HEK293 (cell line): ENCODE measurements at regions not wholly inside any gene's neighbourhood (a gene's known extent, or its start where the extent isn't known, plus 50 kb on each side); places are given as distances from the start of the nearest gene placed in this dataset.

ENCODE experiments used
- KLF9 ChIP-seq: fragments of 450-650 bp; formaldehyde crosslinking; IDR thresholded peaks from 2 replicates; pipeline ENCODE4 v1.5.1; 2016; ENCODE audit warnings: missing biosample characterization, missing genetic modification characterization, low read depth
- MYNN ChIP-seq: fragments of 450-650 bp; formaldehyde crosslinking; IDR thresholded peaks from 2 replicates; pipeline ENCODE4 v1.5.1; 2016; ENCODE audit warnings: missing biosample characterization, missing genetic modification characterization, borderline replicate concordance
- PRDM1 ChIP-seq: fragments of 450-650 bp; formaldehyde crosslinking; IDR thresholded peaks from 2 replicates; pipeline ENCODE4; 2016; ENCODE audit warnings: missing biosample characterization, missing genetic modification characterization
- ZBTB8A ChIP-seq: fragments of 450-650 bp; formaldehyde crosslinking; IDR thresholded peaks from 2 replicates; pipeline ENCODE4 v1.5.1; 2016; ENCODE audit warnings: missing biosample characterization, missing genetic modification characterization
- ZIC2 ChIP-seq: fragments of 450-650 bp; formaldehyde crosslinking; IDR thresholded peaks from 2 replicates; pipeline ENCODE4 v1.5.1; 2016; ENCODE audit warnings: missing biosample characterization, missing genetic modification characterization
- ZNF10 ChIP-seq: fragments of 450-650 bp; formaldehyde crosslinking; IDR thresholded peaks from 2 replicates; pipeline ENCODE4 v1.5.1; 2017; ENCODE audit warnings: missing biosample characterization, missing genetic modification characterization
- ZNF133 ChIP-seq: fragments of 450-650 bp; formaldehyde crosslinking; IDR thresholded peaks from 2 replicates; pipeline ENCODE4 v1.5.1; 2016; ENCODE audit warnings: missing biosample characterization, missing genetic modification characterization
- ZNF140 ChIP-seq: fragments of 450-650 bp; formaldehyde crosslinking; IDR thresholded peaks from 2 replicates; pipeline ENCODE4 v1.5.1; 2016; ENCODE audit warnings: missing biosample characterization, missing genetic modification characterization
- ZNF2 ChIP-seq: fragments of 450-650 bp; formaldehyde crosslinking; IDR thresholded peaks from 2 replicates; pipeline ENCODE4 v1.5.1; 2016; ENCODE audit warnings: missing biosample characterization, missing genetic modification characterization
- ZNF248 ChIP-seq: fragments of 450-650 bp; formaldehyde crosslinking; IDR thresholded peaks from 2 replicates; pipeline ENCODE4 v1.5.1; 2017; ENCODE audit warnings: missing biosample characterization, missing genetic modification characterization
- ZNF350 ChIP-seq: fragments of 450-650 bp; formaldehyde crosslinking; IDR thresholded peaks from 2 replicates; pipeline ENCODE4 v1.5.0; 2017; ENCODE audit warnings: missing biosample characterization, mild to moderate bottlenecking, missing genetic modification characterization
- ZNF560 ChIP-seq: fragments of 450-650 bp; formaldehyde crosslinking; IDR thresholded peaks from 2 replicates; pipeline ENCODE4 v1.5.1; 2017; ENCODE audit warnings: missing biosample characterization, missing genetic modification characterization, borderline replicate concordance
- ZNF654 ChIP-seq: fragments of 450-650 bp; formaldehyde crosslinking; IDR thresholded peaks from 2 replicates; pipeline ENCODE4 v1.5.1; 2016; ENCODE audit warnings: low read depth, missing biosample characterization, missing genetic modification characterization
- ZNF707 ChIP-seq: fragments of 450-650 bp; formaldehyde crosslinking; IDR thresholded peaks from 2 replicates; pipeline ENCODE4 v1.5.1; 2016; ENCODE audit warnings: missing biosample characterization, missing genetic modification characterization
- TF ChIP-seq, protein P1 (sequence below): fragments of 450-650 bp; formaldehyde crosslinking; IDR thresholded peaks from 2 replicates; pipeline ENCODE4 v1.5.1; 2016; ENCODE audit warnings: missing biosample characterization, missing genetic modification characterization, low read depth
- TF ChIP-seq, protein P2 (sequence below): fragments of 450-650 bp; formaldehyde crosslinking; IDR thresholded peaks from 2 replicates; pipeline ENCODE4 v1.5.1; 2017; ENCODE audit warnings: missing biosample characterization, mild to moderate bottlenecking, missing genetic modification characterization, moderate library complexity
- TF ChIP-seq, protein P3 (sequence below): fragments of 450-650 bp; formaldehyde crosslinking; IDR thresholded peaks from 2 replicates; pipeline ENCODE4 v1.5.0; 2017; ENCODE audit warnings: missing biosample characterization, missing genetic modification characterization, borderline replicate concordance
- TF ChIP-seq, protein P4 (sequence below): fragments of 450-650 bp; formaldehyde crosslinking; IDR thresholded peaks from 2 replicates; pipeline ENCODE4 v1.5.1; 2016; ENCODE audit warnings: missing biosample characterization, missing genetic modification characterization, borderline replicate concordance
- TF ChIP-seq, protein P5 (sequence below): fragments of 450-650 bp; formaldehyde crosslinking; conservative IDR thresholded peaks from 2 replicates; pipeline ENCODE4 v1.5.1; 2016; ENCODE audit warnings: low read depth, missing biosample characterization, missing genetic modification characterization
- TF ChIP-seq, protein P6 (sequence below): fragments of 450-650 bp; IDR thresholded peaks from 2 replicates; pipeline ENCODE4 v1.5.1; 2018; ENCODE audit warnings: missing biosample characterization, mild to moderate bottlenecking, missing genetic modification characterization
- TF ChIP-seq, protein P7 (sequence below): fragments of 450-650 bp; formaldehyde crosslinking; IDR thresholded peaks from 2 replicates; pipeline ENCODE4 v1.5.1; 2017; ENCODE audit warnings: missing biosample characterization, missing genetic modification characterization

DNA sequence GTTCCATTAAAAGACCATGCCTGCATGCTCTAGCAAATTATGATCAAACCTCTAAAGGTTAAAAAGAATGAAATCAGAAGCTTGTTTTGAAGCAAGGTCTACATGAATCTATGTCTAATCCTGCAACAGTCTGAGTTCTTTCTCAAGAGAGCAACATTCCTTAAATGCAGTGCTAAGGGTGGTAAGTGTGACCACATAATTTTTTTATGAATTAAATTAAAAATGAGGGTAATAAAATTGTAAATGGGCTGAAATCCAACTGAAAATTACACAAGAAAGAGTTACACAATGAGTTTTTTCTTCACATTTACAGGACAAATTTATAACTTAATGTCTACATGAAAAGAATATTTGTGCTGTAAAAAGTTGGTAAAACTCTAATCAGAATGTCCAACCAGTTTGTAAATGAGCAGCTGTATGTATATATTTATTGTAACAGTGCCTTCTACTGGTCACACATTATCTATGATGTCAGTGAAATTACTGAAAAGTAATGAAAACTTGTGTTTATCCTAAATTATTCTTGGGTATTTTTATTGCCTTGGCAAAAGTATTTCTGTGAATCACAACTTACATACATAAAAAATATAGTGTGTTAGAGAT, 336.3 kb upstream of the PITX2 start (continued):
- TF ChIP-seq, protein P1, sequence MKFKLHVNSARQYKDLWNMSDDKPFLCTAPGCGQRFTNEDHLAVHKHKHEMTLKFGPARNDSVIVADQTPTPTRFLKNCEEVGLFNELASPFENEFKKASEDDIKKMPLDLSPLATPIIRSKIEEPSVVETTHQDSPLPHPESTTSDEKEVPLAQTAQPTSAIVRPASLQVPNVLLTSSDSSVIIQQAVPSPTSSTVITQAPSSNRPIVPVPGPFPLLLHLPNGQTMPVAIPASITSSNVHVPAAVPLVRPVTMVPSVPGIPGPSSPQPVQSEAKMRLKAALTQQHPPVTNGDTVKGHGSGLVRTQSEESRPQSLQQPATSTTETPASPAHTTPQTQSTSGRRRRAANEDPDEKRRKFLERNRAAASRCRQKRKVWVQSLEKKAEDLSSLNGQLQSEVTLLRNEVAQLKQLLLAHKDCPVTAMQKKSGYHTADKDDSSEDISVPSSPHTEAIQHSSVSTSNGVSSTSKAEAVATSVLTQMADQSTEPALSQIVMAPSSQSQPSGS (tag by site-specific recombination), result peak; percentile 78
- 0 out of 2 replicates have a peak, but pooled peaks have one; percentile 19 for TF ChIP-seq ZNF10 (tag by site-specific recombination)
- TF ChIP-seq, protein P2, sequence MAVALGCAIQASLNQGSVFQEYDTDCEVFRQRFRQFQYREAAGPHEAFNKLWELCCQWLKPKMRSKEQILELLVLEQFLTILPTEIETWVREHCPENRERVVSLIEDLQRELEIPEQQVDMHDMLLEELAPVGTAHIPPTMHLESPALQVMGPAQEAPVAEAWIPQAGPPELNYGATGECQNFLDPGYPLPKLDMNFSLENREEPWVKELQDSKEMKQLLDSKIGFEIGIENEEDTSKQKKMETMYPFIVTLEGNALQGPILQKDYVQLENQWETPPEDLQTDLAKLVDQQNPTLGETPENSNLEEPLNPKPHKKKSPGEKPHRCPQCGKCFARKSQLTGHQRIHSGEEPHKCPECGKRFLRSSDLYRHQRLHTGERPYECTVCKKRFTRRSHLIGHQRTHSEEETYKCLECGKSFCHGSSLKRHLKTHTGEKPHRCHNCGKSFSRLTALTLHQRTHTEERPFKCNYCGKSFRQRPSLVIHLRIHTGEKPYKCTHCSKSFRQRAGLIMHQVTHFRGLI, result no peak
- no peak for TF ChIP-seq ZIC2 (tag by site-specific recombination)
- TF ChIP-seq ZNF350 (tag by site-specific recombination), result no peak
- no peak for TF ChIP-seq ZNF133 (tag by site-specific recombination)
- no peak for TF ChIP-seq ZBTB8A
- no peak for TF ChIP-seq ZNF248
- TF ChIP-seq ZNF707, result no peak
- TF ChIP-seq ZNF140, result no peak
- TF ChIP-seq, protein P3, sequence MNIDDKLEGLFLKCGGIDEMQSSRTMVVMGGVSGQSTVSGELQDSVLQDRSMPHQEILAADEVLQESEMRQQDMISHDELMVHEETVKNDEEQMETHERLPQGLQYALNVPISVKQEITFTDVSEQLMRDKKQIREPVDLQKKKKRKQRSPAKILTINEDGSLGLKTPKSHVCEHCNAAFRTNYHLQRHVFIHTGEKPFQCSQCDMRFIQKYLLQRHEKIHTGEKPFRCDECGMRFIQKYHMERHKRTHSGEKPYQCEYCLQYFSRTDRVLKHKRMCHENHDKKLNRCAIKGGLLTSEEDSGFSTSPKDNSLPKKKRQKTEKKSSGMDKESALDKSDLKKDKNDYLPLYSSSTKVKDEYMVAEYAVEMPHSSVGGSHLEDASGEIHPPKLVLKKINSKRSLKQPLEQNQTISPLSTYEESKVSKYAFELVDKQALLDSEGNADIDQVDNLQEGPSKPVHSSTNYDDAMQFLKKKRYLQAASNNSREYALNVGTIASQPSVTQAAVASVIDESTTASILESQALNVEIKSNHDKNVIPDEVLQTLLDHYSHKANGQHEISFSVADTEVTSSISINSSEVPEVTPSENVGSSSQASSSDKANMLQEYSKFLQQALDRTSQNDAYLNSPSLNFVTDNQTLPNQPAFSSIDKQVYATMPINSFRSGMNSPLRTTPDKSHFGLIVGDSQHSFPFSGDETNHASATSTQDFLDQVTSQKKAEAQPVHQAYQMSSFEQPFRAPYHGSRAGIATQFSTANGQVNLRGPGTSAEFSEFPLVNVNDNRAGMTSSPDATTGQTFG (tag by site-specific recombination), result no peak
- TF ChIP-seq, protein P4, sequence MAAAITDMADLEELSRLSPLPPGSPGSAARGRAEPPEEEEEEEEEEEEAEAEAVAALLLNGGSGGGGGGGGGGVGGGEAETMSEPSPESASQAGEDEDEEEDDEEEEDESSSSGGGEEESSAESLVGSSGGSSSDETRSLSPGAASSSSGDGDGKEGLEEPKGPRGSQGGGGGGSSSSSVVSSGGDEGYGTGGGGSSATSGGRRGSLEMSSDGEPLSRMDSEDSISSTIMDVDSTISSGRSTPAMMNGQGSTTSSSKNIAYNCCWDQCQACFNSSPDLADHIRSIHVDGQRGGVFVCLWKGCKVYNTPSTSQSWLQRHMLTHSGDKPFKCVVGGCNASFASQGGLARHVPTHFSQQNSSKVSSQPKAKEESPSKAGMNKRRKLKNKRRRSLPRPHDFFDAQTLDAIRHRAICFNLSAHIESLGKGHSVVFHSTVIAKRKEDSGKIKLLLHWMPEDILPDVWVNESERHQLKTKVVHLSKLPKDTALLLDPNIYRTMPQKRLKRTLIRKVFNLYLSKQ (tag by site-specific recombination), result no peak
- TF ChIP-seq, protein P5, sequence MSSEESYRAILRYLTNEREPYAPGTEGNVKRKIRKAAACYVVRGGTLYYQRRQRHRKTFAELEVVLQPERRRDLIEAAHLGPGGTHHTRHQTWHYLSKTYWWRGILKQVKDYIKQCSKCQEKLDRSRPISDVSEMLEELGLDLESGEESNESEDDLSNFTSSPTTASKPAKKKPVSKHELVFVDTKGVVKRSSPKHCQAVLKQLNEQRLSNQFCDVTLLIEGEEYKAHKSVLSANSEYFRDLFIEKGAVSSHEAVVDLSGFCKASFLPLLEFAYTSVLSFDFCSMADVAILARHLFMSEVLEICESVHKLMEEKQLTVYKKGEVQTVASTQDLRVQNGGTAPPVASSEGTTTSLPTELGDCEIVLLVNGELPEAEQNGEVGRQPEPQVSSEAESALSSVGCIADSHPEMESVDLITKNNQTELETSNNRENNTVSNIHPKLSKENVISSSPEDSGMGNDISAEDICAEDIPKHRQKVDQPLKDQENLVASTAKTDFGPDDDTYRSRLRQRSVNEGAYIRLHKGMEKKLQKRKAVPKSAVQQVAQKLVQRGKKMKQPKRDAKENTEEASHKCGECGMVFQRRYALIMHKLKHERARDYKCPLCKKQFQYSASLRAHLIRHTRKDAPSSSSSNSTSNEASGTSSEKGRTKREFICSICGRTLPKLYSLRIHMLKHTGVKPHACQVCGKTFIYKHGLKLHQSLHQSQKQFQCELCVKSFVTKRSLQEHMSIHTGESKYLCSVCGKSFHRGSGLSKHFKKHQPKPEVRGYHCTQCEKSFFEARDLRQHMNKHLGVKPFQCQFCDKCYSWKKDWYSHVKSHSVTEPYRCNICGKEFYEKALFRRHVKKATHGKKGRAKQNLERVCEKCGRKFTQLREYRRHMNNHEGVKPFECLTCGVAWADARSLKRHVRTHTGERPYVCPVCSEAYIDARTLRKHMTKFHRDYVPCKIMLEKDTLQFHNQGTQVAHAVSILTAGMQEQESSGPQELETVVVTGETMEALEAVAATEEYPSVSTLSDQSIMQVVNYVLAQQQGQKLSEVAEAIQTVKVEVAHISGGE (tag by site-specific recombination), result no peak
- no peak for TF ChIP-seq KLF9
- TF ChIP-seq, protein P6, sequence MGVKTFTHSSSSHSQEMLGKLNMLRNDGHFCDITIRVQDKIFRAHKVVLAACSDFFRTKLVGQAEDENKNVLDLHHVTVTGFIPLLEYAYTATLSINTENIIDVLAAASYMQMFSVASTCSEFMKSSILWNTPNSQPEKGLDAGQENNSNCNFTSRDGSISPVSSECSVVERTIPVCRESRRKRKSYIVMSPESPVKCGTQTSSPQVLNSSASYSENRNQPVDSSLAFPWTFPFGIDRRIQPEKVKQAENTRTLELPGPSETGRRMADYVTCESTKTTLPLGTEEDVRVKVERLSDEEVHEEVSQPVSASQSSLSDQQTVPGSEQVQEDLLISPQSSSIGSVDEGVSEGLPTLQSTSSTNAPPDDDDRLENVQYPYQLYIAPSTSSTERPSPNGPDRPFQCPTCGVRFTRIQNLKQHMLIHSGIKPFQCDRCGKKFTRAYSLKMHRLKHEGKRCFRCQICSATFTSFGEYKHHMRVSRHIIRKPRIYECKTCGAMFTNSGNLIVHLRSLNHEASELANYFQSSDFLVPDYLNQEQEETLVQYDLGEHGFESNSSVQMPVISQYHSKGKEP (tag by site-specific recombination), result no peak
- TF ChIP-seq ZNF654 (tag by site-specific recombination), result peak; percentile 70
- TF ChIP-seq, protein P7, sequence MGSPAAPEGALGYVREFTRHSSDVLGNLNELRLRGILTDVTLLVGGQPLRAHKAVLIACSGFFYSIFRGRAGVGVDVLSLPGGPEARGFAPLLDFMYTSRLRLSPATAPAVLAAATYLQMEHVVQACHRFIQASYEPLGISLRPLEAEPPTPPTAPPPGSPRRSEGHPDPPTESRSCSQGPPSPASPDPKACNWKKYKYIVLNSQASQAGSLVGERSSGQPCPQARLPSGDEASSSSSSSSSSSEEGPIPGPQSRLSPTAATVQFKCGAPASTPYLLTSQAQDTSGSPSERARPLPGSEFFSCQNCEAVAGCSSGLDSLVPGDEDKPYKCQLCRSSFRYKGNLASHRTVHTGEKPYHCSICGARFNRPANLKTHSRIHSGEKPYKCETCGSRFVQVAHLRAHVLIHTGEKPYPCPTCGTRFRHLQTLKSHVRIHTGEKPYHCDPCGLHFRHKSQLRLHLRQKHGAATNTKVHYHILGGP (tag by site-specific recombination), result no peak
- no peak for TF ChIP-seq ZNF2 (tag by site-specific recombination)
- peak; percentile 56; the same call in 1 of the 2 replicates for TF ChIP-seq PRDM1 (tag by site-specific recombination)
- TF ChIP-seq ZNF560 (tag by site-specific recombination), result no peak
- no peak for TF ChIP-seq MYNN (tag by site-specific recombination)
